ENCODE measurements at regions not wholly inside any gene's neighbourhood (a gene's known extent, or its start where the extent isn't known, plus 50 kb on each side); places are given as distances from the start of the nearest gene placed in this dataset.

- no peak for TF ChIP-seq CTCF (IDR thresholded peaks at IDR 0.05; ENCODE audit: insufficient read depth, low read depth, low read length)
- no peak for TF ChIP-seq EZH2 (IDR thresholded peaks at IDR 0.05; ENCODE audit: insufficient read depth, low read length)
Measured at GRCh38 chr11:135031205-135031989, 619.4 kb upstream of the B3GAT1 start.

Measured in astrocyte (in vitro differentiated cells and primary cell).